HepG2 (cell line): ENCODE measurements at regions not wholly inside any gene's neighbourhood (a gene's known extent, or its start where the extent isn't known, plus 50 kb on each side); places are given as distances from the start of the nearest gene placed in this dataset.

ENCODE experiments used
- CBX2 ChIP-seq, 2 experiments: fragments of 200-600 bp in 1 of 2; sonication (generic); formaldehyde crosslinking in 1 of 2; IDR thresholded peaks; 2 replicates each; pipeline versions ENCODE4 v1.7.0 to v1.8.1; 2018 to 2022; ENCODE audit warnings: low read depth in 2 of 2, low read length in 1 of 2, mild to moderate bottlenecking in 1 of 2, missing genetic modification reagents in 1 of 2
- ZBTB3 ChIP-seq: sonication (generic); formaldehyde crosslinking; IDR thresholded peaks from 2 replicates; pipeline ENCODE4 v1.4.0; 2020; ENCODE audit warnings: low read depth, mild to moderate bottlenecking, moderate library complexity, missing genetic modification reagents, borderline replicate concordance

- TF ChIP-seq CBX2 (IDR thresholded peaks at IDR 0.05; ENCODE audit: low read depth, low read length) = no peak
- no peak for TF ChIP-seq CBX2 (CRISPR knock-in tag; IDR thresholded peaks at IDR 0.05; ENCODE audit: low read depth)
- no peak for TF ChIP-seq ZBTB3 (CRISPR knock-in tag)
Measured at GRCh38 chr2:12618576-12618975, 98.2 kb upstream of the TRIB2 start.
